ENCODE measurements at regions not wholly inside any gene's neighbourhood (a gene's known extent, or its start where the extent isn't known, plus 50 kb on each side); places are given as distances from the start of the nearest gene placed in this dataset.

GRCh38 chr5:3729631-3730030 is 134.0 kb downstream of the IRX1 start:
- TF ChIP-seq CTCF (IDR thresholded peaks at IDR 0.05; ENCODE audit: insufficient read depth, low read depth, low read length) (no peak), EZH2 (IDR thresholded peaks at IDR 0.05; ENCODE audit: insufficient read depth, low read length) (no peak)
